ENCODE measurements at regions not wholly inside any gene's neighbourhood (a gene's known extent, or its start where the extent isn't known, plus 50 kb on each side); places are given as distances from the start of the nearest gene placed in this dataset.

GRCh38 chr3:66753670-66754069 lies 244.4 kb upstream of the KBTBD8 start:
- TF ChIP-seq CTCF (IDR thresholded peaks at IDR 0.05), result no peak
- TF ChIP-seq POLR2A (IDR thresholded peaks at IDR 0.05), result no peak
